ENCODE measurements at regions not wholly inside any gene's neighbourhood (a gene's known extent, or its start where the extent isn't known, plus 50 kb on each side); places are given as distances from the start of the nearest gene placed in this dataset.

GRCh38 chr12:19760611-19761010 lies 321.3 kb downstream of the AEBP2 start:
- no peak for TF ChIP-seq POLR2AphosphoS5 (IDR thresholded peaks at IDR 0.05; ENCODE audit: low read depth, low read length)
- TF ChIP-seq REST (IDR thresholded peaks at IDR 0.05; ENCODE audit: insufficient read depth in 1 of 2, low read depth in 2 of 2, low read length in 1 of 2), result no peak
- TF ChIP-seq CTCF (IDR thresholded peaks at IDR 0.05), result no peak
- TF ChIP-seq SIN3A (IDR thresholded peaks at IDR 0.05; ENCODE audit: borderline replicate concordance, insufficient read depth, low read depth, low read length), result no peak
- TF ChIP-seq TCF7L2 (IDR thresholded peaks at IDR 0.05; ENCODE audit: low read depth, low read length), result no peak
- ChIA-PET POLR2A (no interaction called here), CTCF (no interaction called here)
- Histone ChIP-seq H3K27ac (ENCODE audit: low read length) (no peak overlapping the region), H3K4me1 (ENCODE audit: control insufficient read depth, insufficient read depth, low read length) (no peaks in the 10 kb centered on the region), H3K4me3 (ENCODE audit: low read depth in 2 of 2, low read length in 2 of 2) (no peak overlapping the region), H3K9me3 (ENCODE audit: control insufficient read depth, insufficient read depth, low read depth, low read length) (no peaks in the 10 kb centered on the region), H3K36me3 (ENCODE audit: control insufficient read depth, insufficient read depth, low read length) (no peaks in the 10 kb centered on the region), H3K27me3 (ENCODE audit: control insufficient read depth, insufficient read depth, low read length) (no peaks in the 10 kb centered on the region)
- BruUV-seq (replicated peaks), result no TSS peak
- ATAC-seq (no peak), DNase-seq (ENCODE audit: low read depth, low spot score) (no peak)
- intact Hi-C loops (cut with micrococcal nuclease; ENCODE audit: unreplicated experiment) (no loop called here), in situ Hi-C loops (cut with HindIII; ENCODE audit: low pct_unique_long_range_greater_than_20kb, low sequenced_read_pairs) (no loop called here)

- in situ Hi-C loops (cut with HindIII; ENCODE audit: low pct_unique_long_range_greater_than_20kb, low sequenced_read_pairs), result no loop called here
- Histone ChIP-seq H3K4me1 (ENCODE audit: control insufficient read depth, insufficient read depth, low read length) (no peaks in the 10 kb centered on the region), H3K9me3 (ENCODE audit: control insufficient read depth, insufficient read depth, low read depth, low read length) (no peaks in the 10 kb centered on the region), H3K27me3 (ENCODE audit: control insufficient read depth, insufficient read depth, low read length) (no peaks in the 10 kb centered on the region), H3K36me3 (ENCODE audit: control insufficient read depth, insufficient read depth, low read length) (no peaks in the 10 kb centered on the region), H3K4me3 (ENCODE audit: low read depth in 2 of 2, low read length in 2 of 2) (no peak overlapping the region), H3K27ac (ENCODE audit: low read length) (no peak overlapping the region)
- TF ChIP-seq SIN3A (IDR thresholded peaks at IDR 0.05; ENCODE audit: borderline replicate concordance, insufficient read depth, low read depth, low read length), result no peak
- no peak for ATAC-seq
- CTCF ChIA-PET, result no interaction called here
- no peak for DNase-seq (ENCODE audit: low read depth, low spot score)
- POLR2A ChIA-PET, result no interaction called here
- intact Hi-C loops (cut with micrococcal nuclease; ENCODE audit: unreplicated experiment), result no loop called here
- no TSS peak for BruUV-seq (replicated peaks)
Observed at GRCh38 chr12:19761463-19761862, 322.2 kb downstream of the AEBP2 start.

- POLR2A ChIA-PET, result no interaction called here
- no peak overlapping the region for H3K4me3 ChIP-seq (ENCODE audit: low read depth in 2 of 2, low read length in 2 of 2)
- ATAC-seq, result no peak
- H3K36me3 ChIP-seq (ENCODE audit: control insufficient read depth, insufficient read depth, low read length), result no peaks in the 10 kb centered on the region
- no peak overlapping the region for H3K27ac ChIP-seq (ENCODE audit: low read length)
- in situ Hi-C loops (cut with HindIII; ENCODE audit: low pct_unique_long_range_greater_than_20kb, low sequenced_read_pairs) (no loop called here), intact Hi-C loops (cut with micrococcal nuclease; ENCODE audit: unreplicated experiment) (no loop called here)
- TF ChIP-seq POLR2AphosphoS5 (IDR thresholded peaks at IDR 0.05; ENCODE audit: low read depth, low read length) (no peak), TCF7L2 (IDR thresholded peaks at IDR 0.05; ENCODE audit: low read depth, low read length) (no peak), SIN3A (IDR thresholded peaks at IDR 0.05; ENCODE audit: borderline replicate concordance, insufficient read depth, low read depth, low read length) (no peak), REST (IDR thresholded peaks at IDR 0.05; ENCODE audit: insufficient read depth in 1 of 2, low read depth in 2 of 2, low read length in 1 of 2) (no peak), CTCF (IDR thresholded peaks at IDR 0.05) (no peak)
- CTCF ChIA-PET, result no interaction called here
- DNase-seq (ENCODE audit: low read depth, low spot score), result no peak
- no peaks in the 10 kb centered on the region for H3K27me3 ChIP-seq (ENCODE audit: control insufficient read depth, insufficient read depth, low read length)
- no peaks in the 10 kb centered on the region for H3K4me1 ChIP-seq (ENCODE audit: control insufficient read depth, insufficient read depth, low read length)
- BruUV-seq (replicated peaks), result no TSS peak
- H3K9me3 ChIP-seq (ENCODE audit: control insufficient read depth, insufficient read depth, low read depth, low read length), result no peaks in the 10 kb centered on the region
Observed at GRCh38 chr12:19763488-19763887, 324.2 kb downstream of the AEBP2 start.
